Chondrocyte (in vitro differentiated cells): ENCODE measurements at regions not wholly inside any gene's neighbourhood (a gene's known extent, or its start where the extent isn't known, plus 50 kb on each side); places are given as distances from the start of the nearest gene placed in this dataset.

Experiments used
- DNase-seq: peaks from one replicate; pipeline ENCODE4 v3.0.0; 2021; ENCODE audit warnings: mixed read lengths, low spot score
- H3K27ac Mint-ChIP-seq: one replicate; pipeline ENCODE4 v1.8.0; 2021; ENCODE audit warnings: mild to moderate bottlenecking, moderate library complexity, mixed read lengths; ENCODE audit not compliant: unreplicated experiment
- H3K27me3 Mint-ChIP-seq: 2 replicates; pipeline ENCODE4 v1.8.0; 2021; ENCODE audit warnings: low read depth, mixed read lengths
- H3K36me3 Mint-ChIP-seq: 2 replicates; pipeline ENCODE4 v1.8.0; 2021; ENCODE audit warnings: low read depth, mixed read lengths
- H3K4me1 Mint-ChIP-seq: 2 replicates; pipeline ENCODE4 v1.8.0; 2021; ENCODE audit warnings: low read depth, mild to moderate bottlenecking, mixed read lengths
- H3K4me3 Mint-ChIP-seq: one replicate; pipeline ENCODE4 v1.8.0; 2021; ENCODE audit warnings: mild to moderate bottlenecking, moderate library complexity, mixed read lengths; ENCODE audit not compliant: unreplicated experiment
- H3K9me3 Mint-ChIP-seq: 2 replicates; pipeline ENCODE4 v1.8.0; 2021; ENCODE audit warnings: low read depth, mixed read lengths
- TF ChIP-seq, protein P1 (sequence below): fragments of 200-600 bp; sonication (generic); IDR thresholded peaks from 2 replicates; pipeline ENCODE4 v1.5.0; 2021; ENCODE audit warnings: antibody characterized with exemption, mild to moderate bottlenecking, moderate library complexity

GRCh38 chr12:15044471-15044870 lies 71.6 kb downstream of the PDE6H start:
- Mint-ChIP-seq H3K4me1 (peaks cover 44% of the 10 kb centered on the region), H3K27ac (peak overlapping the region; percentile 73), H3K9me3 (no peaks in the 10 kb centered on the region), H3K4me3 (no peak overlapping the region), H3K27me3 (no peaks in the 10 kb centered on the region), H3K36me3 (no peaks in the 10 kb centered on the region)
- TF ChIP-seq, protein P1, sequence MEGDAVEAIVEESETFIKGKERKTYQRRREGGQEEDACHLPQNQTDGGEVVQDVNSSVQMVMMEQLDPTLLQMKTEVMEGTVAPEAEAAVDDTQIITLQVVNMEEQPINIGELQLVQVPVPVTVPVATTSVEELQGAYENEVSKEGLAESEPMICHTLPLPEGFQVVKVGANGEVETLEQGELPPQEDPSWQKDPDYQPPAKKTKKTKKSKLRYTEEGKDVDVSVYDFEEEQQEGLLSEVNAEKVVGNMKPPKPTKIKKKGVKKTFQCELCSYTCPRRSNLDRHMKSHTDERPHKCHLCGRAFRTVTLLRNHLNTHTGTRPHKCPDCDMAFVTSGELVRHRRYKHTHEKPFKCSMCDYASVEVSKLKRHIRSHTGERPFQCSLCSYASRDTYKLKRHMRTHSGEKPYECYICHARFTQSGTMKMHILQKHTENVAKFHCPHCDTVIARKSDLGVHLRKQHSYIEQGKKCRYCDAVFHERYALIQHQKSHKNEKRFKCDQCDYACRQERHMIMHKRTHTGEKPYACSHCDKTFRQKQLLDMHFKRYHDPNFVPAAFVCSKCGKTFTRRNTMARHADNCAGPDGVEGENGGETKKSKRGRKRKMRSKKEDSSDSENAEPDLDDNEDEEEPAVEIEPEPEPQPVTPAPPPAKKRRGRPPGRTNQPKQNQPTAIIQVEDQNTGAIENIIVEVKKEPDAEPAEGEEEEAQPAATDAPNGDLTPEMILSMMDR, result no peak
- no peak for DNase-seq

- TF ChIP-seq, protein P1, result no peak
- Mint-ChIP-seq H3K4me1 (peaks cover 49% of the 10 kb centered on the region), H3K27ac (no peak overlapping the region), H3K9me3 (no peaks in the 10 kb centered on the region), H3K27me3 (no peaks in the 10 kb centered on the region), H3K4me3 (no peak overlapping the region), H3K36me3 (no peaks in the 10 kb centered on the region)
- no peak for DNase-seq
These were observed 72.6 kb downstream of the PDE6H start for GRCh38 chr12:15045451-15045850.

GRCh38 chr12:15047611-15048010 lies 74.8 kb downstream of the PDE6H start:
- H3K4me3 Mint-ChIP-seq, result no peak overlapping the region
- H3K36me3 Mint-ChIP-seq, result no peaks in the 10 kb centered on the region
- TF ChIP-seq, protein P1, result no peak
- H3K27ac Mint-ChIP-seq, result peak overlapping the region; percentile 4
- H3K27me3 Mint-ChIP-seq, result no peaks in the 10 kb centered on the region
- peaks cover 49% of the 10 kb centered on the region for H3K4me1 Mint-ChIP-seq
- H3K9me3 Mint-ChIP-seq, result no peaks in the 10 kb centered on the region
- DNase-seq, result no peak

GRCh38 chr12:15049461-15050153 lies 76.8 kb downstream of the PDE6H start:
- Mint-ChIP-seq H3K9me3 (no peaks in the 10 kb centered on the region), H3K27ac (no peak overlapping the region), H3K27me3 (no peaks in the 10 kb centered on the region), H3K36me3 (no peaks in the 10 kb centered on the region), H3K4me3 (no peak overlapping the region), H3K4me1 (peaks cover 43% of the 10 kb centered on the region)
- TF ChIP-seq, protein P1, result no peak
- DNase-seq, result no peak

DNA sequence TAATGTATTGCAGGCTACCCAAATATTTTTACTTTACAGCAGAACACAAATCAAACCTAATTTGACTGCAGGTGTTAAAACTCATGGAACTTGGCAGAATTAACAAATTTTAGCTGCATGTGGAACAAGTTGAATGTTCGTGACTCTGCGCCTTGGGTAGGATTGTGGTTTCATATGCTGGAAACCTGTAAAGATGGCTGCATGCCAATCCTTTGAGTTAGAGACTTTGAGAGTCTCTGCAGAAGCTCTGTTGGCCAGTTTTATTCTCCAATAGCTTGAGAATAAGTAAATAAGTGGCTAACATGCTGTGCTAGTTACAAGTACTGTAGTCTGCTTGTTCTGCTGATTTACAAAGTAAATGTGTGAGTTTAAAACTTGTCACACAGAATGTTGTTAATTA lies 77.8 kb downstream of the PDE6H start:
- H3K4me1 Mint-ChIP-seq, result peaks cover 32% of the 10 kb centered on the region
- no peak overlapping the region for H3K4me3 Mint-ChIP-seq
- H3K27ac Mint-ChIP-seq, result no peak overlapping the region
- no peaks in the 10 kb centered on the region for H3K27me3 Mint-ChIP-seq
- TF ChIP-seq, protein P1, result no peak
- DNase-seq, result no peak
- H3K36me3 Mint-ChIP-seq, result no peaks in the 10 kb centered on the region
- no peaks in the 10 kb centered on the region for H3K9me3 Mint-ChIP-seq
